PC-3 (cell line): ENCODE measurements at regions not wholly inside any gene's neighbourhood (a gene's known extent, or its start where the extent isn't known, plus 50 kb on each side); places are given as distances from the start of the nearest gene placed in this dataset.

Source experiments
- CTCF ChIP-seq: fragments of 300-600 bp; sonication (generic); conservative IDR thresholded peaks from 2 replicates; pipeline ENCODE4 v1.5.1; 2017; ENCODE audit warnings: antibody characterized with exemption, low read depth, mild to moderate bottlenecking, low read length
- EZH2 ChIP-seq: fragments of 300-600 bp; sonication (generic); IDR thresholded peaks from one replicate; pipeline ENCODE4 v1.6.1; 2017; ENCODE audit warnings: antibody characterized with exemption, mild to moderate bottlenecking, low read length; ENCODE audit not compliant: unreplicated experiment

- TF ChIP-seq CTCF (no peak), EZH2 (no peak)
Observed at GRCh38 chr3:87468235-87468634, 191.9 kb upstream of the POU1F1 start.
